Neural cell (in vitro differentiated cells): ENCODE measurements at regions not wholly inside any gene's neighbourhood (a gene's known extent, or its start where the extent isn't known, plus 50 kb on each side); places are given as distances from the start of the nearest gene placed in this dataset.

ENCODE experiments used
- H2AFZ ChIP-seq: fragments of 200-600, 300-800 bp; sonication (generic), shearing (Covaris generic); 2 replicates; pipeline ENCODE4 v1.6.0; 2014; ENCODE audit warnings: low read depth, mild to moderate bottlenecking, antibody characterized with exemption, low read length, moderate library complexity
- H3F3A ChIP-seq: fragments of 200-600 bp; shearing (Covaris generic); 2 replicates; pipeline ENCODE4 v1.6.1; 2016; ENCODE audit warnings: mild to moderate bottlenecking, moderate library complexity, mixed read lengths, antibody characterized with exemption, low read length; ENCODE audit not compliant: insufficient read depth, poor library complexity, severe bottlenecking
- H3K27ac ChIP-seq: fragments of 200-600, 300-800 bp; sonication (generic), shearing (Covaris generic); 2 replicates; pipeline ENCODE4 v1.5.1; 2014; ENCODE audit warnings: mild to moderate bottlenecking, low read length, moderate library complexity
- H3K27me3 ChIP-seq: fragments of 300-800, 200-600 bp; sonication (generic), shearing (Covaris generic); 2 replicates; pipeline ENCODE4 v1.6.0; 2014; ENCODE audit warnings: mild to moderate bottlenecking, low read depth, low read length, moderate library complexity; ENCODE audit not compliant: insufficient read depth
- H3K36me3 ChIP-seq: fragments of 300-800, 200-600 bp; sonication (generic), shearing (Covaris generic); 2 replicates; pipeline ENCODE4 v1.5.1; 2014; ENCODE audit warnings: mild to moderate bottlenecking, antibody characterized with exemption, low read length, moderate library complexity; ENCODE audit not compliant: insufficient read depth
- H3K4me2 ChIP-seq: fragments of 300-800, 200-600 bp; sonication (generic), shearing (Covaris generic); 2 replicates; pipeline ENCODE4 v1.6.0; 2014; ENCODE audit warnings: mild to moderate bottlenecking, low read length
- H3K4me3 ChIP-seq: fragments of 300-800, 200-600 bp; sonication (generic), shearing (Covaris generic); 2 replicates; pipeline ENCODE4 v1.5.1; 2014; ENCODE audit warnings: mild to moderate bottlenecking, low read length, moderate library complexity
- H3K79me2 ChIP-seq: fragments of 200-600 bp; shearing (Covaris generic); replicated peaks from 2 replicates; pipeline ENCODE4 v1.6.0; 2014; ENCODE audit warnings: mild to moderate bottlenecking, low read length, moderate library complexity; ENCODE audit not compliant: insufficient read depth
- H3K9ac ChIP-seq: fragments of 300-800, 200-600 bp; sonication (generic), shearing (Covaris generic); 2 replicates; pipeline ENCODE4 v1.6.1; 2016; ENCODE audit warnings: mild to moderate bottlenecking, low read length, mixed read lengths
- H3K9me2 ChIP-seq: fragments of 200-600 bp; shearing (Covaris generic); 2 replicates; pipeline ENCODE4 v1.6.1; 2016; ENCODE audit warnings: mild to moderate bottlenecking, low read length, mixed read lengths; ENCODE audit not compliant: insufficient read depth
- H3K9me3 ChIP-seq: fragments of 200-600, 300-800 bp; sonication (generic), shearing (Covaris generic); 2 replicates; pipeline ENCODE4 v1.6.1; 2016; ENCODE audit warnings: mild to moderate bottlenecking, mixed run types, low read length, moderate library complexity, mixed read lengths
- H4K20me1 ChIP-seq: fragments of 200-600 bp; shearing (Covaris generic); 2 replicates; pipeline ENCODE4 v1.6.1; 2016; ENCODE audit warnings: mild to moderate bottlenecking, mixed run types; ENCODE audit not compliant: insufficient read depth
- EP300 ChIP-seq: fragments of 450-650 bp; conservative IDR thresholded peaks from 2 replicates; pipeline ENCODE4 v1.6.1; 2014; ENCODE audit warnings: antibody characterized with exemption, mild to moderate bottlenecking, moderate library complexity; ENCODE audit not compliant: poor library complexity, severe bottlenecking
- EZH2 ChIP-seq: fragments of 200-600, 300-800 bp; shearing (Covaris generic), sonication (generic); IDR thresholded peaks from 2 replicates; pipeline ENCODE4 v1.6.1; 2014; ENCODE audit warnings: antibody characterized with exemption, low read length, borderline replicate concordance, mild to moderate bottlenecking; ENCODE audit not compliant: insufficient read depth, poor library complexity, severe bottlenecking
- MXI1 ChIP-seq: fragments of 450-650 bp; conservative IDR thresholded peaks from 2 replicates; pipeline ENCODE4 v1.6.1; 2014; ENCODE audit warnings: antibody characterized with exemption, mild to moderate bottlenecking; ENCODE audit not compliant: poor library complexity, severe bottlenecking
- POLR2AphosphoS5 ChIP-seq: IDR thresholded peaks from 2 replicates; pipeline ENCODE4 v1.6.1; 2012
- RAD21 ChIP-seq: fragments of 450-650 bp; conservative IDR thresholded peaks from 2 replicates; pipeline ENCODE4 v1.6.1; 2014; ENCODE audit warnings: antibody characterized with exemption, mild to moderate bottlenecking, moderate library complexity
- SMC3 ChIP-seq: fragments of 450-650 bp; conservative IDR thresholded peaks from 2 replicates; pipeline ENCODE4 v1.6.1; 2014; ENCODE audit warnings: antibody characterized with exemption, mild to moderate bottlenecking, moderate library complexity; ENCODE audit not compliant: poor library complexity
- TAF1 ChIP-seq: IDR thresholded peaks from 2 replicates; pipeline ENCODE4 v1.6.1; 2012; ENCODE audit warnings: low read depth
- TF ChIP-seq, protein P1 (sequence below): fragments of 450-650 bp; IDR thresholded peaks from 2 replicates; pipeline ENCODE4 v1.5.1; 2014; ENCODE audit warnings: antibody characterized with exemption, mild to moderate bottlenecking, moderate library complexity; ENCODE audit not compliant: poor library complexity, severe bottlenecking
- TF ChIP-seq, protein P2 (sequence below): IDR thresholded peaks from 2 replicates; pipeline ENCODE4 v1.6.1; 2012; ENCODE audit warnings: borderline replicate concordance

DNA sequence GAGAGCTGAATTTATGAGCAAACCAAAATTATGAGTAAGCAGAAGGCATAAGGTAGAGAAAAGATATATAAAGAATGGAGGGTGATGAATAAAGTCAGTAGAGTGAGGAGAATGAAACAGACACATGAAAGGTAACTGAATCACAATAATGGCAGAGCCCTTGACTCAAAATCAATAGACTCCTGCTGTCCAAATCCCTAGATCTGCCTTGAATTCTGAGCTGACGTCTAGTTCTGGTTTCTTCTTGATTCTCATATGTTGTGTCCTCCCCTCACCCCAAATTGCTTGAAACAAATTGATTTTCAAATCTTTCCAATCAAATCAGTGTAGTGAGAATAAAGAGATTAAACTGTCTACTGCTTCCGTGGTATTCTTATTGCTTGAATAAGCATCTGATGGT is 86.6 kb upstream of the IQCM start:
- no peaks in the 10 kb centered on the region for H3K36me3 ChIP-seq
- no peaks in the 10 kb centered on the region for H3K9me3 ChIP-seq
- H3K79me2 ChIP-seq, result no peaks in the 10 kb centered on the region
- H4K20me1 ChIP-seq, result no peaks in the 10 kb centered on the region
- H3K4me3 ChIP-seq, result no peak overlapping the region
- no peak overlapping the region for H3K9ac ChIP-seq
- TF ChIP-seq POLR2AphosphoS5, result no peak
- no peak for TF ChIP-seq EZH2
- TF ChIP-seq EP300, result no peak
- no peak for TF ChIP-seq MXI1
- TF ChIP-seq SMC3, result no peak
- TF ChIP-seq TAF1, result no peak
- TF ChIP-seq, protein P1, sequence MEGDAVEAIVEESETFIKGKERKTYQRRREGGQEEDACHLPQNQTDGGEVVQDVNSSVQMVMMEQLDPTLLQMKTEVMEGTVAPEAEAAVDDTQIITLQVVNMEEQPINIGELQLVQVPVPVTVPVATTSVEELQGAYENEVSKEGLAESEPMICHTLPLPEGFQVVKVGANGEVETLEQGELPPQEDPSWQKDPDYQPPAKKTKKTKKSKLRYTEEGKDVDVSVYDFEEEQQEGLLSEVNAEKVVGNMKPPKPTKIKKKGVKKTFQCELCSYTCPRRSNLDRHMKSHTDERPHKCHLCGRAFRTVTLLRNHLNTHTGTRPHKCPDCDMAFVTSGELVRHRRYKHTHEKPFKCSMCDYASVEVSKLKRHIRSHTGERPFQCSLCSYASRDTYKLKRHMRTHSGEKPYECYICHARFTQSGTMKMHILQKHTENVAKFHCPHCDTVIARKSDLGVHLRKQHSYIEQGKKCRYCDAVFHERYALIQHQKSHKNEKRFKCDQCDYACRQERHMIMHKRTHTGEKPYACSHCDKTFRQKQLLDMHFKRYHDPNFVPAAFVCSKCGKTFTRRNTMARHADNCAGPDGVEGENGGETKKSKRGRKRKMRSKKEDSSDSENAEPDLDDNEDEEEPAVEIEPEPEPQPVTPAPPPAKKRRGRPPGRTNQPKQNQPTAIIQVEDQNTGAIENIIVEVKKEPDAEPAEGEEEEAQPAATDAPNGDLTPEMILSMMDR, result no peak
- TF ChIP-seq RAD21, result no peak
- TF ChIP-seq, protein P2, sequence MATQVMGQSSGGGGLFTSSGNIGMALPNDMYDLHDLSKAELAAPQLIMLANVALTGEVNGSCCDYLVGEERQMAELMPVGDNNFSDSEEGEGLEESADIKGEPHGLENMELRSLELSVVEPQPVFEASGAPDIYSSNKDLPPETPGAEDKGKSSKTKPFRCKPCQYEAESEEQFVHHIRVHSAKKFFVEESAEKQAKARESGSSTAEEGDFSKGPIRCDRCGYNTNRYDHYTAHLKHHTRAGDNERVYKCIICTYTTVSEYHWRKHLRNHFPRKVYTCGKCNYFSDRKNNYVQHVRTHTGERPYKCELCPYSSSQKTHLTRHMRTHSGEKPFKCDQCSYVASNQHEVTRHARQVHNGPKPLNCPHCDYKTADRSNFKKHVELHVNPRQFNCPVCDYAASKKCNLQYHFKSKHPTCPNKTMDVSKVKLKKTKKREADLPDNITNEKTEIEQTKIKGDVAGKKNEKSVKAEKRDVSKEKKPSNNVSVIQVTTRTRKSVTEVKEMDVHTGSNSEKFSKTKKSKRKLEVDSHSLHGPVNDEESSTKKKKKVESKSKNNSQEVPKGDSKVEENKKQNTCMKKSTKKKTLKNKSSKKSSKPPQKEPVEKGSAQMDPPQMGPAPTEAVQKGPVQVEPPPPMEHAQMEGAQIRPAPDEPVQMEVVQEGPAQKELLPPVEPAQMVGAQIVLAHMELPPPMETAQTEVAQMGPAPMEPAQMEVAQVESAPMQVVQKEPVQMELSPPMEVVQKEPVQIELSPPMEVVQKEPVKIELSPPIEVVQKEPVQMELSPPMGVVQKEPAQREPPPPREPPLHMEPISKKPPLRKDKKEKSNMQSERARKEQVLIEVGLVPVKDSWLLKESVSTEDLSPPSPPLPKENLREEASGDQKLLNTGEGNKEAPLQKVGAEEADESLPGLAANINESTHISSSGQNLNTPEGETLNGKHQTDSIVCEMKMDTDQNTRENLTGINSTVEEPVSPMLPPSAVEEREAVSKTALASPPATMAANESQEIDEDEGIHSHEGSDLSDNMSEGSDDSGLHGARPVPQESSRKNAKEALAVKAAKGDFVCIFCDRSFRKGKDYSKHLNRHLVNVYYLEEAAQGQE, result no peak
- no peak overlapping the region for H2AFZ ChIP-seq
- H3K27me3 ChIP-seq, result no peaks in the 10 kb centered on the region
- H3K4me2 ChIP-seq, result no peak overlapping the region
- H3K9me2 ChIP-seq, result no peaks in the 10 kb centered on the region
- no peak overlapping the region for H3K27ac ChIP-seq
- H3F3A ChIP-seq, result no peaks in the 10 kb centered on the region

DNA sequence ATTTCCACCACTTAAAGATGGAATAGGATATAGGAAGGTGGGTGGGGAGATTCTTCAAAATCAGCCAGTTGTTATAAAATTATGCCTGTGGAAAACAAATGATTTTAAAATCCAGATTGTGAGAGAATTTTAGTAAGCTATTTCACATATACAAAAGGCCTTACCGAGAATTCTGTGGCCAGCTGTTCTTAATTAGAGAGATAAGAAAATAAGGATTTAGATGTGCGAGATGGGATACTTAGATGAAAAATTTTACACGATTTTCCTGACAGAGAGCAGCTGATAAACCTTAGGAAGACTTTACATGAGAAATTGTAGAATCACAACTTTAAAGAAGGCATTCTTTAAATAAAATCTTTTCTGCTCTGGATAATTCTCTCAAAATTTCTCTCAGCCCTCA is 94.5 kb upstream of the IQCM start:
- H3K27me3 ChIP-seq, result no peaks in the 10 kb centered on the region
- no peaks in the 10 kb centered on the region for H3K9me2 ChIP-seq
- H3K4me2 ChIP-seq, result no peak overlapping the region
- no peak overlapping the region for H2AFZ ChIP-seq
- no peaks in the 10 kb centered on the region for H3K36me3 ChIP-seq
- H3K9me3 ChIP-seq, result no peaks in the 10 kb centered on the region
- TF ChIP-seq TAF1 (no peak), RAD21 (no peak), EZH2 (no peak), SMC3 (no peak)
- no peaks in the 10 kb centered on the region for H4K20me1 ChIP-seq
- H3K4me3 ChIP-seq, result no peak overlapping the region
- H3K79me2 ChIP-seq, result no peaks in the 10 kb centered on the region
- H3F3A ChIP-seq, result peaks cover 3% of the 10 kb centered on the region
- no peak overlapping the region for H3K27ac ChIP-seq
- H3K9ac ChIP-seq, result no peak overlapping the region
